CD1c-positive myeloid dendritic cell (primary cell): ENCODE measurements at regions not wholly inside any gene's neighbourhood (a gene's known extent, or its start where the extent isn't known, plus 50 kb on each side); places are given as distances from the start of the nearest gene placed in this dataset.

Experiments used
- DNase-seq: peaks from one replicate; pipeline ENCODE4 v3.0.0-alpha.2; 2016; ENCODE audit errors: extremely low spot score

DNA sequence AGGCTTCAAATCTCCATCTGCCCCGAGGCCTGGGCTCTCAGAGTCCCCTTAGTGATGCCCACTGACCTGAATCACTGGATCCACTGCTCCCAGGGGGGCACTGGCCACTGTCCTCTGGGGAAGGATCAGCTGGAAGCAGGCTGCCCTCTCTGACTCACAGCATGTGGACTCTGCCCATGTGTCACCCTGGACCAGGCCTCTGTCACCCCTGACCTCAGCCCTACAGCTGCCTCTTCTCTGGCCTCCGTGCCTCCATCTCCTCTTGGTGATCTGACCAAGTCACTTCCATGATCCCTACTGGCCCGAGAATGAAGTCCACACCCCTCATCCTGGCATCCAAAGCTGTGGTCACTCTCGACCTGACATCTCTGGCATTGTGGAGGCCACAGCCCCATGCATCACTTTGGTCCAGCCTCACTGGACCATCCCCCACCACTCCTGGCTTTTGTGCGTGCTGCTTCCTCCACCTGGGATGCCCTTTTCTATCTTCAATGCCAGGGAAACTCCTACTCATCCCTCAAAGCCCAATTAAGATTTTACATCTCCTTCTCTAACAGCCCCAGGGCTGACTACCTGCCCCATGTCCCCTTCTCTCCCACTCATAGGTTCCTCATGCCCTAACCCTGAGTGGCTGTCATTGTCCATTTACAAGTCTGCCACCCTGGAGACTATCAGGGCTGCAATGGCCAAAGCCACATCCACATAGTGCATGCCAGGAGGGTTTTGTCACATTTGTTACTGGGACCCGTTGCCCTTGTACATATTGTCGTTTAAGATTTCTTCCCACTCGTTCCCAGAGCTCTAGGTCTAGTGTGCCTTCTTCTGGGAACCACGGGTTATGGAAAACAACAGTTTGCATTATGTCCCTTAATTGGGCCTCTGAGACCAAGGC is 685.0 kb downstream of the MATN1 start:
- no peak for DNase-seq

DNA sequence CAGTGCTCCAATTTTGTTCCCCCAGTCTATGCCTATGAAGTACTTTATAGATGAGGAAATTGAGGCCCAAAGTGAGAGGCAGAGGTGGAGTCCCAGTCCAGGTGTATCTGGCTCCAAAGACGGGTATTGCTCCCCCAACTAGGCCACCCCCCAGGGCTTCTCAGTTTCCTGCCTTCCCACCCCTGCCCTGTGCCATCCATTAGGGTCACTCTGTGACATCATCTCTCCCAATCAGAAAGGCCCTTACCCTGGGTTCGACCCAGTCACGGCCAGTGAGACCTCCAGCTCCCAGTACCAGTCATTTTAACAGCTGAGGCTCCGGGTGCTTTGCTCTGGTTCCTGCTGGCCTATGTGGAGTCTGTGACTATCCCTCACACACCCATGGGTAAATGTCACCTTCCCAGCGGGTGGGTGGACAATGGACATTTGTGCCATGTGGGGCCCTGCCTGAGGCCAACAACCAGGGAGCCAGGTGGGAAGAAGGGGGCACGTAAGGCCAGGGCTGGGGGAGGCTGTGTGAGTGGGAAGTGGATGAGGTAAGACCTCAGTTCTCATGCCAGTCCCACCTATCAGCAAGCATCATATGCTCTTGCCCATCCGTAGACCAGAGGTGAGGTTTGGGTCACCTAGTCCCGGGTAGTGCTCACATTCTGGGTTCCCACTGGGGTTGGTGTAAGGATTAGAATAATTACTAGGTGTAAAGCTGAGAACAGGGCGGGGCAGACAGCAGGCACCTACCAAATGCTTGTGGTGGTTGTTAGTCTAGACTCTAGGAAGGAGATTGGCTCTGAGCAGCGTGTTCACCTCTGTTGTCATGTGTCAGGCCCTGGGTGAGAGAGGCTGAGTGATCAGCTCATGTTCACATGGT is 685.9 kb downstream of the MATN1 start:
- DNase-seq = no peak

DNA sequence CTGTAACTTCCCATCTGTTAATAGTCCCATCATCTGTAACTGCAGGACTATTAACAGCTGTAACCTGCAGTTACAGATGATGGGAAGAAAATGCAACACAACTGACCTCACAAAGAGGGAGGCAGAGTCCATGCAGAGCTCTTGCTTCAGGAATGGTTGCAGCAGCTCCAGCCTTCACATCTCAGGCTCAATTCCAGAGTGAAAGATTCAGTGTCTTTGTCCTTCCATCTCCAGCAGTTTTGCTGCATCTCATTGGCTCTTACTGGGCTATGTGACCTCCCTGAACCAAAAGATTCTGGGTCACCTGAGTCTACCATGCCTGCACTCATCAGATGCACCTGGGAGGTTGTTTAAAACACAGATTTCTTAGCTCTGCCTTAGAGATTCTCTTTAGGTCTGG is 686.7 kb downstream of the MATN1 start:
- DNase-seq = no peak

DNA sequence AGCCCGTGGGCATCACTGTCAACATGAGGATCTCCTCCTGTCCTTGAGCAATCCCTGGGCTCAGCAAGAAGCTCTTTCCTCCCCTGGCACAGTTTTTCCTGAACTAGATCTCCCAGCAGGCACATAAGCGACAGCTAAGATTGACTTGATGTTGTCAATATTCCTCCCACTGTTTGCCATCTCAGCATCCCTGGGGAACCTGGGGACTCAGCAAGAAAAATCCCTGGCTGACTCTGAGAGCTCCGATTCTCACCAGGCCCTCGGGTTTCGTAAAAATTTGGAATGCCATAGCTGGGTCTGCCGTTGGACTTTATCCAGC is 687.2 kb downstream of the MATN1 start:
- no peak for DNase-seq

DNA sequence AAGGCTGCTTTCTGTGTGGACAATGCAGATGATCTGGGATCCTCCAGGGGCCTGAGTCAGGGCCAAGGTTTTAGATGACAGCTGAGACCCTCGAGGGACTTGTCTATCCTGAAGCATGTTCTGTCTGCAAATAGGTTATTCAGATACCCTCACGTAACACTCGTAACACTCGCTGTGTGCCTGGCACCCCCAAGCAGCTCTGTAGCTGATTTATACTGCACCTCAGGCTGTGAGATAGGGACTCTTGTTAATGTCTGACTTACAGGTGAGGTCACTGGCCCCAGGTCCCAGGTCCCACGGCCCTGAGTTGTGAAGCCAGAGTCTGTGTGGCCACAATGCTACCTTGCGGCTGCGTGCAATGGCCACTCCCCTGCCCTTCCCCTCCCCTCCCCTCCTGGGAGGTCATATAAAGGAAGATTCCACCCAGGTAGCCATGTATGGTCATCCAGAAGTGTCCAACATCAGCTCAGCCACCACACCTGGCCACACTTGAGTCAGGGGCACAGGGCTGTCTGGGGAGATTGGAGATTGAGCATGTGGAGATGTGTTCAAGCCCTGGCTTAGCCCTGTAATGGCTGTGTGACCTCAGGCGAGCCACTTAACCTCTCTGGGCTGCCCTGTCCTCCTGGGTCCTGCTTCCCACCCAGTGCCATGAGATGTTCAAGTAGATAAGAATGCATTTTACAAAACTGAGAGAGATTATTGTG is 687.7 kb downstream of the MATN1 start:
- DNase-seq = no peak

DNA sequence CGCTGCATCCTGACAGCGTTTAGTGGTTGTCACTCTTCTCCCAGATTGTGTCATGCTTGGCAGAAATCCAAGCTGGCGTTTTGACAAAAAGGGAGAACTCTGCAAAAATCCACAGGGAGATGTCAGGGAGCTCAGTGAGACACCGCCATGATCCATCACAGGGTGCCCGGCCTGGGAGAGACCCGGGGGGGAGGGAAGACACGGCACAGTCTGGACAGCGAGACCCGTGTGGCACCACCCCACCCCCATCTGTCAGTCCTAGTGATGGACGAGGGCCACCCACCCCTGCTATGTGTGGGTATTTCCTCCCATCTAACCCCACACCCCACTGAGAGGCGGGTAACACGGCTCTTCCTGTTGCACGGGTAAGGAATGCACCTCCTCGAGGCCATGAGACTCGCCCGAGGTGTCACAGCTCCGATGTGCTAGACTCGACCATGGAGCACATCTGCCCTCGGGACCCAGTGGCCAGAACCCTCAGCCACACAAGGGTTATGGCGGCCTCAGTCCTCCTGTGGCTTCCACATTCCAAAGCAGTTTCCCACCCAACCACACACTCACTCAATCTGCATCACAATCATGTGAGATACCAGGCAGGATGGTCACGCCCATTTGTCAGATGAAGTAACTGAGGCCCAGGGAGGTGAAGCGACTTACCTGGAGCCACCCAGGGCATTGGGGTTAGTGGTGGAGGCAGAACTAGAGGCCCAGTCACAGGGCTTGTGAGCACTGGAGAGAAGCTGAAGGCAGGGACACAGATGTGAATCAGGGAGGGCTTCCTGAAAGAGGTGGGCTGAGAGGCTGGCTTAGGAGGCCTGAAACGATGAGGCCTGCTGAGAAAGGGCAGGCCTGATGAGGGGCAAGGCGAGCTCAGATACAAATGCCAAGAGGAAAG is 688.5 kb downstream of the MATN1 start:
- DNase-seq = no peak

DNA sequence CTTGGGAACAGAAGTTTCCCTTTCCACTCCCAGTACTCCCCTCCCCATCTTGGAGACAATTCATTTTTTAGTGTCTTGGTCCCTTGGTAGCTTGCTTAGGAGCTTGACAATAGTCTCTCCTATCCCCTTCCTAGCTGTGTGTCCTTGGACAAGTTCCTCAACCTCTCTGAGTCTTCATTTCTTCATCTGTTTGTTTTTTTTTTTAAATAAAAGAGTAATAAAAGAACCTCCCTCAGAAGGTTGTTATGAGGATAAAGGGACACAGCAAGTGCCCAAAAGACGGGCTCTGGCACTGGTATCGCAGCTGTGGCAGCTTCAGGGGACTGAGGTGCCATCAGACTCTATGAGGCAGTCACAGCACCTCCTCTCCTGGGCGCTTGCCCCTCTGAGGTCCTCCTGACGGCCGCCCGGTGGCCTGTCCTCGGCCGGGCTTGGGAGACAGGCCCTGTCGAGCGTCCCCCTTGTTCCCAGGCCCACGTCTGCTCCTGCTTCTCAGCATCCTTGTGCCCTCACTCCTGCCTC is 689.2 kb downstream of the MATN1 start:
- DNase-seq = no peak

DNA sequence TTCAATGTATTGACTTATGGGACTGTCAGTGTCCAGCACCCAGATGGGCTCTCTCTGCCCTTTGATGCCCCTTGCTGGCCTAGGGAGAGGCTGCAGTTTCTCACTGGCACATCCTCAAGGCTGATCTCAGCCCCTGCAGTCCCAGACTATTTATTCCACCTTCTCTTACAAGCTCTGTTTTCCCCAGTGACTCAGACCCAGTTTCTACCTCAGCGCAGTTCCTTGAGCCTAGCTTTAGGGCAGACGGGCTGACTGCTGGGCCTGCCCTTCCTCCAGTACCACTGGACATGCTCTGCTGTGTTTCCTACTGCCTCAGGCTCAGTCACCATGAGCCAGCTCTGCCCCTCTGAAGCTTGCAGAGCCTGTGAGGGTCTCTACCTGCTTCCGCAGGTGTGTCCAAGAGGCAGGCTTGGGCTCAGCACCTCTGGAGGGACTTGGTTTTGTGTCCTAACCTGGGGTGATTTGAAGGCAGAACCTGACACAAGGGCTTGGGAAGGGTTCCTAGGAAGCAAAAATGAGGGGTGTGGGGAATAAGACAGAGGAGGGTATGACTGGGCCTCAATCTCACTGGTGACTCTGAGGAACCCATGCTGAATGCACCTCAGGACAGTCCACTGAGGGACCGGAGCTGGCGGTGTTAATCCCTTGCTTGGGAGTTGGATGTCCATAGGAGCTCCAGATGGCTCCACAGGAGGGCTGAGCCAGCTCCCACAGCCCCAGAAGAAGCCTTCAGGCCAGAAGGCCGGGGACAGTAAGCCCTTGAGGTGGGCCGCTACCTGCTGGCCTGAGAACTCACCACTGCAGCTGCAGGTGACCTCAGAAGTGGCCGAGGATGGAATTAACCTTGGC is 689.9 kb downstream of the MATN1 start:
- no peak for DNase-seq

DNA sequence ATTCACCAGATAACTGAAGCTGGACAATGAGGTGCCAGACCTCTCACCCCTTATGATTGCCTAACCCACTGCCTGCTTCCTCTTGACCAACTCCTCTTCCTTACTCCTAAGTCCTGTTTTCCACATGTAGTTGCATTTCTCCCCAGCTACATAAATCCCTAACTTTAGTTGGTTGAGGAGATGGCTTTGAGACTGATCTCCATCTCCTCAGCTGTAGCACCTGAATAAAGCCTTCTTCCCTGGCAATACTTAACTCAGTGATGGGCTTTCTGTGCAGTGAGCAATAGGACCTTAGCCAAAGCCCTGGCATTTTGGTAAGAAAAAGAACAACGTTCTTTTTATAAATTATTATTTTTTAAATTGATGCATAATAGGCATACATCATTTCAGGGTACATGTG is 691.1 kb downstream of the MATN1 start:
- DNase-seq = no peak

DNA sequence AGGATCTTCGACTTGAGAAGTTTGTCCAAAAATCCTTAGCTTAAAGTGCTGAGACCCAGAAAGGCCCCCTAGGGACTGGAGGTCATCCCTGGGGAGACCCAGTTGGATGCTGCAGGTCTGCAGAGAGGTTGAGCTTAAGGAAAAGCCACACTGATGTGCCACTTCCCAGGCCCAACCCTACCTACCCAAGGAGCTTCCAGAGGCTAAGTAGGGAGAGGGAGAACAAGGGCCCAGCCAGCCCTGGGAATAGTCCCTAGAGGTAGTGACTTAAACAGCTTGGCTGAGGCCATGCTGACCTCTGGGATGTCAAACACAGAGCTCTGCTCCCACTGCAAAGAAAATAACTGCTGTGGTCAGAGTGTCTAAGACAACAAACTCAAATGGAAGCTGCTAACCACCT is 693.7 kb downstream of the MATN1 start:
- DNase-seq = no peak

DNA sequence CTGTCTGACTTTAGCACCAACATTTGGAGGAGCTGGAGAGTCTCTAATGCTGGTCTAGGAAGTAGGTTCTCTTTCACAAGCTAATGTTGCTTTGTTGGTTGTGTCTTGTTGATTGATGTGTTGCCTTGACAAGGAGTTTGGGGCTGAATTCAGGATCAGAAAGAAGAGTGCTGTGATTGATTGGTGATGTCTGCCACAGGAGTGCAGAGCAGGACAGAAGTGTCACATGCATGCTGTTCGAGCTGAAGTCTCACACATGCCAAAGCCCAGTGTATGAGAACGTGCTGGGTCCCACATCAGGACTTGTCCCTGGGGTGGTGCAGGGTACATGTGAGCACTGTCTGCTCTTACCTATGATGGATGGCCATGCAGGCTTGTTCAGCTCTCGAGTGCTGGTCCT is 694.4 kb downstream of the MATN1 start:
- DNase-seq = no peak

DNA sequence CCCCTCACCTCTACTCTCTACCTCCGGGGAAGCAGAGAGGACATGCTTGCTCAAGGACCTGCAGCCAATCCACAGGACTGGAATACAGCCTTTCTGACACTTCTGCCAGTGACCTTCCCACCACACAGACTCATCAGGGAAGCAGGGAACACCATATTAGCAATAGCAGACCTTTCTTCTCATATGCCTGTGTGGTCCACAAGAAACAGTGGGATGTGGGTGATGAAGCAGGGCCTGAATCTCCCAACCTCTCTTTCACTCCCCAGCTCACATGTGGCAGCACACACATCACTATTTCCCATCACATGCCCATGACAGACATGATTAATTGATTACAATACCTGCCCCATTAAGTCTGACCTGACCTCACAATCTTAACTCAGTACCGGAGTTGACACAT is 695.1 kb downstream of the MATN1 start:
- DNase-seq = no peak

DNA sequence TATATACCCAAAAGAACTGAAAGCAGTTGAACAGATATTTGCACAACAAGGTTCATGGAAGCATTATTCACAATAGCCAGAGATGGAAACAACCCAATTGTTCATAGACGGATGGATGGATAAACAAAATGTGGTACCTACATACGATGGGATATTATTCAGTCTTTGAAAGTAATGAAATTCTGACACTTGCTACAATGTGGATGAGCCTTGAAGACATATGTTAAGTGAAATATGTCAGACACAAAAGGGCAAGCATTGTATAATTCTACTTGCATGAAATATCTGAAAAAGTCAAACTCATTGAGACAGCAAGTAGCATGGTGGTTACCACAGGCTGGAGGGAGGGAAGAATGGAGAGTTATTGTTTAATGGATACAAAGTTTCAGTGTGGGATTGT is 696.1 kb downstream of the MATN1 start:
- no peak for DNase-seq

DNA sequence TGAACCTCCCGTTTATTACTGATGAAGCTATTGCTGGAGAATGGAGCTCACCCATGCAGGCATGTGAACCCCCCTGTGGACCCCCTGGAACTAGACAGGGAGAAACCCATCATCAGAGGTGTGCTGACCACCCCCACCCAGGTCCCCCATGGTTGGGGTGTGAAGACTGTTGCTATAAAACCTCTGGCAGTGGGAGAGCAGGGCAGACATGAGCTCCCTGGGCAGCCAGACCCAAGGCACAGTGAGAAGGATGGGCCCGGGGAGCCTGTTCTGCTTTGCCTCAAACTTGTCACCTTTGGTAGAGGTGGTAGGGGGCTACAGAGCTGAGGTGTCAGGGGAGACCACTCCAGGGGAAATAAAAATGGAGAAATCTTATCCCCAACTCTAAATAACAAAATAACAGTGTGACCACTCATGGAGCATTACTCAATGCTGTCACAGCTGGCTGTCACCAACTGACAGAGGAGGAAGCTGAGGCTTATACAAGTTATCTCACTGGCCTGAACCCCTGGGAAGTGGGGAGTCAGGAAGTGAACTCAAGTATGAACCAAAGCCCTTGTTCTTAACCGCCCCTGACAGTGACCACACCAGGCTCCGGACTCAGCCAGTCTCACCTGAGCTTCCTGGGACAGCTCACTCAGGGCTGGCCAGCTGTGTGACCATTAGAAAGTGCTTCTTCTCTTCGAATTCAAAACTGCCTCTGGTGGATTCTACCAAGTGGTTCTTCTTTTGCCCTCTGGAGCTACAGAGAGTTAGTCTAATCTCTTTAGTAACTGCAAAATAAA is 698.8 kb downstream of the MATN1 start:
- no peak for DNase-seq

DNA sequence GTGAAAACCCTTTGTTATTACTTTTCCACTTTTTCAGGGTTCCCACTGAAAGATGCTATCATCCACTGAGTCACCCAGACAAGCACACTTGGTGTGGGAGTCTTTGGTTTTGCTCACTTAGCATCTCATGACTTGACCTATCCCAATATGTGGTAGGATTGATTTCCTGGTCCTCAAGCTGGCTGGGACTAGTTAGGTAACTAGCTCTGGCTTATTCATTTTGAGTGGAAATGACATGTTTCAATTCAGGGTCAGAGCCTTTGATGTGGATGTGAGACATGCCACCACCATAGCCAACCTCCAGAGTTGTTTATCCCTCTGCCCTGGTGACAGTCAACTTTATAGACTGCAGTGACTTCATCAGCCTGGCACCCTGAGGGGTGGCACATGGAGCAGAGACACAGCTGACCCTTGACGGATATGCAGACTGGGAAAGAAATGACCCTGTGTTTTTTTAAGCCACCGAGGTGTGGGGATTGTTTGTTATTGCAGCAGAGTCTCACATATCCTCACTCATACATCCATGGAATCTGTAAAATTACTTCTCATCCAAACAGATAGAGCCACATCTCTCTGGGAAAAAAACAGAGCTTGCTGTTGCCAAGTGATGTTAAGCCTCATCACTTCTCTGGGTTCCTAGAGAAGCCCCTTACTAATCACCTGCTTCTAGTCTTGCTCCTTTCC is 699.9 kb downstream of the MATN1 start:
- no peak for DNase-seq

DNA sequence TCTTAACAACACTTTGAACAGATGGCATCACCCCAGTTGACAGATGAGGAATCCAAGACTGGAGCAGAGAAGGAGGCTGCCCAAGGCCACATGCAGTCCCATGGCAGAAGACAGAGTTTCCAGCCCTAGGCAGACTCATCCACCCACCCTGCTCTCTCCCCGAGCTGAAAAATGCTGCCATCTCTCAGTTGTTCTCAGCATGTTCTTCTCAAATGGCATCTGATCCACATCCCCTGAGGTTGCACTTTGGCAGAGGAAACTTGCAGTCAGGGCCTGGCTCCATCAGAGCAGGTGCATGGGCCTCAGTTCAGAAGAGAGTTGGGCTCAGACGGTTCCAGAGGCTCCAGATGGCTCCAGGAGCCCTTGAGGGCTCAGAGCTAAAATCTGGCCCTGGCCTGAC is 709.4 kb downstream of the MATN1 start:
- no peak for DNase-seq

DNA sequence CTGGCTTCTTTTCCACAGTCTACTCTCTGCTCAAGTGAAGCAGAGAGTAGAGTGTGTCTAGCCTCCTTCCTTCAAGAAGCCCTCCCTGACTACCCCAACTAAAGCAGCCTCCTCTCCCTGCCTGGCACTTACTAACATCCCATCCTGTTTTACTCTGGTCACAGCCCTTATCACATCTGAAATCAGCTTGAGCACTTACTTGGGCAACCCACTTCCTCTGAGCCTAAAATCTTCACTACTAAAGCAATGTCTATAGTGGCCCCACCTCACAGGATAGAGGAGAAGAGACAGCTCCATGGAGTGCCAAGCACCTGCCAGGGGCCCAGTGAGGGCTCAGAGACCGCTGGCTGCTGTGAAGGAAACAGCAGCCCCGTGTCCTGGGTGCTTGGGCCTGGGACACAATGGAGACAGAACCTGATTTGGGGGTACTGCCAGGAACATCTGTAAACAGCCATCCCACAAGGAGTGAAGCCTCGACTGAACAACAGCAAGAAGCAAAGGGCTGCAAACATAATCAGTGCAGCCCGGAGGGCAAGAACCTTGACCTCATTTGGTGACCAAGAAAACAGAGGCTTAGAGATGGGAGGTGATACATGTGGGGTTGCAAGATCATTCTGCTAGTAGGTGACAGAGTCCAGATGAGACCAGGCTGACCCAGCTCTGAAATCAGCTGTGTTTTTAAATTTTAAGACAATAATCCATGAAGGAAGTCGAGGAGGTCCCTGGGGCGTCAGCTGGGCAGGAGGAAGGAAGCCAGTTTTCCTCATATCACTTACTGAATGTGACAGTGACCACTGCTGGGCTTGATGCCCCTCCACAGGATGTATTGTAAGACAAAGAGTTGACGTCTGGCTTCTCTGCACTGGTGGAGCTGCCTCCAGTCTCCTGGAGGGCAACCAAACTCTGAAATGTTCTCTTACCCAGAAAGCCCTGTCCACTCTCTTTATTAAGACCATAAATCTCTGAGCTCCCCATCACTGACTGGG is 710.6 kb downstream of the MATN1 start:
- DNase-seq = no peak

DNA sequence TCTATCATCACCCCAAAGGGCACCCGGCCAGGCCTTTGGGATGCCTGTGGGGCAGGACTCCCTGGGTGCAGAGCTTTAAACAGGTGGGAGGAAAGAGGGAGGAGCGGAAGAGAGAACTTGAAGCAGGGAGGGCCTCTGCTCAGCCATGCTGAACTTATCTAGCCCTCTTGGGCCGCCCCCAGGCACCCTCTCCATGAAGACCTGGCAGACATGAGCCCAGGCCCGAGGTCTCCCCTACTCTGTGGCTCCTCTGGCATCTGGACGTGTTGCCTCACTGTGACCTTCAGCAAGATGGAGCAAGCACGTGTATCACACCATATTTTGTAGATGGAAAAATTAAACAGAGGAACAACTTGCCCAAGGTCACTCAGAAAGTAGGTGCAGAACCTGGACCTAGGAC is 711.4 kb downstream of the MATN1 start:
- no peak for DNase-seq
